Endothelial cell of hepatic sinusoid (primary cell): ENCODE measurements at regions not wholly inside any gene's neighbourhood (a gene's known extent, or its start where the extent isn't known, plus 50 kb on each side); places are given as distances from the start of the nearest gene placed in this dataset.
"Not testable (repeated sequence)": the region's sequence is repeated elsewhere in the genome, so short reads cannot be mapped to it uniquely, and the experiment has no call there.

Experiments
- in situ Hi-C: cut with HindIII; loops from 2 replicates; pipeline ENCODE4 v1.10.0; 2017; ENCODE audit warnings: low sequenced_read_pairs

DNA sequence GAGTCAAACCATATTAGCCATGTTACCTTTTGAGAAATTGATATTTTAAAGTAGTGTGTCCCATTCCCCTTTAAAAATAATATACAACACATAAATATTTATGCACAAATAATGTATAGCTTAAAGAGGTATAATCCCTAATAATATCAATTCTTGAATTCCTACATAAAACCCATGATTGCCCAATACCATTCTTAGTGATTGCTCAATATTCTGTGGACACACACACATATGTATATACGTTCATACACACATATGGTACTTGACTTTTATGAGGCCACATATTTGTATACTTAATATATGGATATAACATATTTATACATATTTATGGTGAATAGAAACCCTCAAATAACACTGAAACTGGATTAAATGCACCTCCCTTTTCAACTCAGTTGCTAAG lies 367.4 kb downstream of the ZBBX start:
- in situ Hi-C loops = no loop called here

DNA sequence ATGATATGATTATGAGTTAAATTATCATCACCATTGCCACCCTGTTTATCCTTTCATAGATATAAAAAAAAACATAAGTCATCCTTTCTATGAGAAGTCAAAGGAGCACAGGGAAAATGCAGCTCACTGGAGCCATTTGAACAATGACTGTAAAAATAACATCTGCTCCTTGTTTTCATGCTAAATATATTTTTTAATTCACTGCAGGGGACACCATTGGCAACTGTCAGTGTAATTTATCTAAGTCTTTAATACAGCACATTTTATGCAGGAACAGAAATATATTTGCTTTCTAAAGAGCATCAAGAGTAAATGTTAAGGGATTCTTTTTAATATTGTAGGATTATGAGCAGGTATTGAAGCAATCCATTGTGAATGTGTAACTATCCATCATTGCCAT lies 371.3 kb downstream of the ZBBX start:
- in situ Hi-C loops = no loop called here

DNA sequence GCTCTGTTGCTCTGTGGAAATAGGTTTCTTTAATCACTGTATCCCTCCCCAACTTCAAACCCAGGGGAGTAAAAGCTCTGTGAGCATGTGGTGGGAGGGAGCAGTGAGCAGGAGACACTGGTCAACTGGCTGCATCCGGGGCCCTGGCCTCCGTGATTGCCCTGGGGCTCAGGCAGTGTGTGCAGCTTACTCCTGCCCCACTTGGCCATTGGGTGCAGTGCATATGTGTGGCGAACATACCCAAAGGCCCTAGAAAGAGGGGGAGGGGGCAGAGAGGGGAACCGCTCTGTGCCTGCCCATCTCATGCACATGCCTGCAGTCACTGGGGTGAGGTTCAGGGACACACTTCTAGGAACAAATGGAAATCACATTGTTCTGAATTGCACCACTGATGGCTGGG lies 378.7 kb downstream of the ZBBX start:
- in situ Hi-C loops = no loop called here

DNA sequence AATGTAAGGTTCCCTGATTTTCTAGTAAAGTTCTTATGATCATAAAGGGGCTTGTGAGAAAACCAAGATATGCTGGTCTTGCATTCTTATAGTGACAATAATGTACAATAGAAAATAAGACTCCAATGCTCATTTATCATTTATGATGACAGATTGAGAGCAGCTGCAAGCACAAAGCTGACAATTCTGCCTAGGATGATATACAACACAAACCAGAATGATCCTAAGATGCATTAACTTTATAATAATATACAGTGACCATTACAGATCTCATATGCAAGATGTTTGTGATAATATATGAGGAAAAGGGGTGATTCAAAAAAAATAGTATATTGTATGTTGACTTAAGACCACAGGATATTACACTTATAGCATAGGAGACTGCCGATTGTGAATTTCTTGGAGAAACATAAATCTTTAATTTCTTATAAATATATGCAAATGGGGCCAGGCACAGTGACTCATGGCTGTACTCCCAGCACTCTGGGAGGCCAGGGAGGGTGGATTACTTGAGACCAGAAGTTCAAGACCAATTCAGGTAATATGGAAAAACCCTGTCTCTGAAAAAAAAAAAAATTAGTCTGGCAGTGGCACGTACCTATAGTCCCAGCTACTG lies 387.0 kb downstream of the ZBBX start:
- in situ Hi-C loops = no loop called here

DNA sequence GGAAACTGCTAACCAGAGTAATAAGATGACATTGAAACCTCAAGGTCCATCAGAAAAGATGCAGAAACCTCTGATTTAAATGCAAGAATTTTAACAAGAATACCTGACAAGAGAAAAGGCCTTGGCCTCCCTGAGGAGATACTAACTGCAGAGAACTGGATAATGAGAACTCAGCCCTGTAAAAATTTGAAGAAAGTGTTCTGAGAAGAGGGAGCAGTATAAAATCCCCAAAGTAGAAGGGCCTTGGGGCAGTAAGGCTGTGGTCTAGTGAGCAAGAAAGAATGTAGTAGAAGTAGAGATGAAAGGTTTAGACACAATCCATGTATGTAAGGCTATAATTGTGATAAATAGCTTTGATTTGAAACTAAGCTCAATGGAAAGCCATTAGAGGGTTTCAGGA lies 394.1 kb downstream of the ZBBX start:
- in situ Hi-C loops = no loop called here

DNA sequence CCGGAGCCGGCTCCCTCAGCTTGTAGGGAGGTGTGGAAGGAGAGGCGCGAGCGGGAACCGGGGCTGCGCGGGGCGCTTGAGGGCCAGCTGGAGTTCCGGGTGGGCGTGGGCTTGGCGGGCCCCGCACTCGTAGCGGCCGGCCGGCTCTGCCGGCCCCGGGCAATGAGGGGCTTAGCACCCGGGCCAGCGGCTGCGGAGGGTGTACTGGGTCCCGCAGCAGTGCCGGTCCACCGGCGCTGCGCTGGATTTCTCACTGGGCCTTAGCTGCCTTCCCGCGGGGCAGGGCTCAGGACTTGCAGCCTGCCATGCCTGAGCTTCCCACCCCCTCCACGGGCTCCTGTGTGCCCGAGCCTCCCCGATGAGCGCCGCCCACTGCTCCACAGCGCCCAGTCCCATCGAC lies 404.3 kb downstream of the ZBBX start:
- in situ Hi-C loops = not testable (repeated sequence)

DNA sequence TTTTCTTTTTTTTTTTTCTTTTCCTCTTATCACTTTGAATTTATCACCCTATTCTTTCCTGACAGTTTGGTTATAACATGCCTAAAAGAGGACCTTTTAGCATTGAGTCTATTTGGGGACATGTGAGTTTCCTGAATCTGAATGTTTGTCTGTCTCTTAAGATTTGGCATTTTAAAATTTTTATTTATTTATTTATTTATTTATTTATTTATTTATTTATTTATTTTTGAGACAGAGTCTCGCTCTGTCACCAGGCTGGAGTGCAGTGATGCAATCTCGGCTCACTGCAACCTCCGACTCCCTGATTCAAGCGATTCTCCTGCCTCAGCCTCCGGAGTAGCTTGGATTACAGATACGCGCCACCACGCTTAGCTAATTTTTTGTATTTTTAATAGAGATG lies 412.4 kb downstream of the ZBBX start:
- in situ Hi-C loops = not testable (repeated sequence)

DNA sequence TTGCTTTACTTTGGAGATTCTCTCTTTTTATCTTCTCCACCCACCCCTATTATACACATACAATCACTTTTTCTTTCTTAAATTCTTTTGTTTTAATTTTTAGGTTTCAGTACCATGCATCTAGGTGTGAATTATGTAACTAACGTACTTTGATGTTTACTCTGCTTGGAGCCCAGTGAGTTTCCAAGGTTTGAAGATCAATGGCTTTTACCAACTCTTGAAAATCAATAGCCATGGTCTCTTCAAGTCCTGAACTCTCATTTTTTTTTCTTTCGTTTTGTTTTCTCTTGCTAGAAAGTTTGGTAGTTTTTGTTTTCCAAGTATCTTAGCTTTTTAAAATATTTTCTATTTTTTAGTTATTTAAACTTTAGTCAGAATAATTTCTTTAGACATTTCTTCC lies 417.2 kb downstream of the ZBBX start:
- in situ Hi-C loops = no loop called here

DNA sequence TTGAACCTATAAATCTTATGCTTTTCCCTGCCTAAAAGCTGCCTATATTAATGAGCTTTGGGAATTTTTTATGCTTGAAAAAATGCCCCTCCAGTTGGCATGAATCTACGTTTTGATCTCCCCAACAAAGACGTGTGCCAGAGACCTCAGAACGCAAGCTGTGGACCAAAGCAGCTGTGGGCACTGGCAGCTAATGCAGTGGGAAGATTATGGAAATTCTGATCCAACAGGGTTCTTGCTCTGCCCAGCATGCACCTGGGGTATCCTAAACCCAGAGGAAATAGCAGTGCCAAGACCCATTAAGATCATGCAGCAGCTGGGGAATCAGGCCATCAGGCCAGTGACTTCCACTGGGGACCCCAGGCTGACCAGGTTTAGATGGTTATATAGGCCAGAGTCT lies 423.0 kb downstream of the ZBBX start:
- in situ Hi-C loops = no loop called here

DNA sequence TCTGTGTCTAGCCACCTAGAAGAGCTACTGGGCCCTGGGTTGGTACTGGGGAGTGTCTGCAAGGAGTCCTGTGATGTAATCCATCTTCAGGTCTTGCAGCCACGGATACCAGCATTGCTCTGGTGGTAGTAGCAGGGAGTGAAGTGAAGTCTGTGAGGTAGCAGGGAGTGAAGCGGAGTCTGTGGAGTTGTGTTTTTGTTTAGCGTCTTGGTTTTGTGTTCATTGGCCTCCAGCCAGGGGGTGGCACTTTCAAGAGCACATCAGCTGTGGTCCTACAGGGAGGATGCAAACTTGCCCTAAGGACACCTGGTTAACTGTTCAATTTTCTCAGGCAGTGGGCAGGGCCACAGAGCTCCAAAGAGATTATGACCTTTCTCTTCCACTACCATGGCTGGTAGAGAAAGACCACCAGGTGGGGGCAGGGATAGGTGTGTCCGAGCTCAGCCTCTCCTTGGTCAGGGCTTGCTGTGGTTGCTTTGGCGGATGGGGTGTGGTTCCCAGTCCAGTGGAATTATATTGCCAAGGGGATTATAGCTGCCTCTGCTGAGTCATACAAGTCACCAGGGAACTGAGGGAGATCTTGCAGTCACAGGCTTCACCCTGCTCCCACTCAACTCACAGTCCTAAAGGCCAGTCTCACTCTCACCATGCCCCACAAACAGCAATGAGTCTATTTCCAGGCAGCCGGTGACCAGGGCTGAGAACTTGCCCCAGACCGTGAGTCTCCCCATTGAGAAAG lies 424.7 kb downstream of the ZBBX start:
- in situ Hi-C loops = no loop called here

DNA sequence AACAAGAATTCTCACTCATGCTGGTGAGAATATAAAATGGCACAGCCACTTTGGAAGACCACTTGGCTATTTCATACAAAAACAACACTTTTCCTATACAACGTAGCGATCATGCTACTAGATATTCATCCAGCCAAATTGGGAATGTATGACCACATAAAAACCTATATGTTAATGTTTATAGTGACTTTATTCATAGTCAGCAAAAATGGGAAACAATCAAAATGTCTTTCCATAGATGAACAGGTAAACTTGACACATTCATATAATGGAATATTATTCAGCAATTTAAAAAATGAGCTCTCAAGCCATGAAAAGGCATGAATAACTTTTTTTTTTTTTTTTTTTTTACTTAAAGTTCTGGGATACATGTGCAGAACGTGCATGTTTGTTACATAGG lies 445.2 kb downstream of the ZBBX start:
- in situ Hi-C loops = no loop called here

DNA sequence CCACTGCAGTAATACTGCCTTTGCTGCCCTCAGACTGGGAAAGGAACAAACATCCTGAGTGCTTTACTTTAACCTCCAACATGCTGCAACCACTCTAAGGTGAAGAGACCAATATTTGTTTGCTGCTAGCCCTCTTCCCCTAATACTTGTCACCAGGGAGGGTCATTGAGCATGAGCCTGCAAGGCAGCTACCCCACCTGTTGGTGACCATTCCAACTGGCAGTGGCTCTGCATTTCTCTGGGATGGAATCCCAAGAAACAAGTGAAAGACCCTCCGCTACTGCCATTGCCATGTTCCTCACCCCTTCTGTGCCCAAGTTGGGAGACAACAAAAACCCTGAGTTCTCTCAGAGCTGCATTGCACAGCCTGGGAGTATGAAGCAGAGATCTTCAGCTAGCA lies 462.7 kb downstream of the ZBBX start:
- in situ Hi-C loops = no loop called here

DNA sequence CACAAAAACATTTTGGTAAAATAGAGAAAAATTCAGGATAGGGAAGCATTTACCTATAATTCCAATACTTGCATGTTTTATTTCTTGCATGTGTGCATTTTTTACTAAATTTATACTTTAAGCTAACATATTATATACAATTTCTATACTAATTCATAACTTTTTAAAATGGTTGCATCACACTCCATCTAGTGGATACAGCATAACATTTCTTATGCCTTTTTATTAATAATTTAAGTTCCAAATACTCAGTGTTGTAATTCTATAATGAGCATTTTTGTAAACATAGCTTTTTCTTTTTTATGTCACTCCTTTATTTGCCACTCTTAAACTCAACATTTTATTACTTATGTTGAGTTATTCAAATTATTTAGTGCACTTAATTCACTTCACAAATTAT lies 477.7 kb downstream of the ZBBX start:
- in situ Hi-C loops = no loop called here

DNA sequence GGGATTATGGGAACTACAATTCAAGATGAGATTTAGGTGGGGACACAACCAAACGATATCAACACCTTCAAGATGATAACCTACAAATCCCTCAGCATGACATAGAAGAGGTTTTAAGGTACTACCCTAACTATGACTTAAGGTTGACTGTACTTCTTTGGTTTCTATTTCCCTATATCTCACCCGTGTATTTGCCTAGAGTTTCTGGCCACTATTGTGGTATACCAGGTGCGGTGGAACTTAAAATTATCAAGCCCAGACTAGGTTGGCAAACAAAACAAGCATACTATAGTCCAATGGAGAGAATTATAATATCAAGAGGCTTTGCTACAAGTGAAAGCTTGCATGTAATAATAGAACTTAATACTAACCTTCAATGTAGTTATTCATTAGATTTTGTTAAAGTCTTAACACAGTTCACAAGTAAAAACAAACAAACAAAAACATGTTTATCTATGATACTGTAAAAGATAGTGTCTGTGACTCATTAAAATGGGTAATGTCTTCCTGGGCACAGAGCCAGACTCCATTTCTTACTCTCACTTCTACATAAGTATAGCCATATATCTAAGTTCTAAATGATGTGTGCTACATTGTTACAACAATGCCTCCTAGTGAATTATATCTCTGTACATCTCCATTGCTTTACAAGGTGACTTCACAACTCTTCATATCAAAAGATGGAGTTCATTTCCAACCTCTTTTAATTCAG lies 479.1 kb downstream of the ZBBX start:
- in situ Hi-C loops = no loop called here

DNA sequence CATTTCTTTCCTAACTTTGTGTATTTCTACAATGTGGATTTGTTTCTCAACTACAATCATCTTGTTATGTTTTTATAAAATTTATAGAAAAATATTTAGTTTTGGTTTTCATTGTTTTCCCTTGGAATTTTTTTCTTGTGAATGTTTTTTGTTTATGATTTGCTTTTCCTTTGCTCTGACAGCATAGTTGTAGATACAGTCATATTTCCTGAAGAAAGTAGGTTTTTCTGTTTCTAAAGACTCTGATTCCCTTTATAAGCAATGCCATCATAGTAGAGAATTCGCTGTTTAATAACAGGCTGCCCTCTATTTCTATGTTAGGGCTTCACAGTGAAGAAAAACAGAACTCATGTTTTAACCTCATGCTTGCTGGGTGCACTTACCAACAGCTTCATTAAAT lies 482.3 kb downstream of the ZBBX start:
- in situ Hi-C loops = no loop called here

DNA sequence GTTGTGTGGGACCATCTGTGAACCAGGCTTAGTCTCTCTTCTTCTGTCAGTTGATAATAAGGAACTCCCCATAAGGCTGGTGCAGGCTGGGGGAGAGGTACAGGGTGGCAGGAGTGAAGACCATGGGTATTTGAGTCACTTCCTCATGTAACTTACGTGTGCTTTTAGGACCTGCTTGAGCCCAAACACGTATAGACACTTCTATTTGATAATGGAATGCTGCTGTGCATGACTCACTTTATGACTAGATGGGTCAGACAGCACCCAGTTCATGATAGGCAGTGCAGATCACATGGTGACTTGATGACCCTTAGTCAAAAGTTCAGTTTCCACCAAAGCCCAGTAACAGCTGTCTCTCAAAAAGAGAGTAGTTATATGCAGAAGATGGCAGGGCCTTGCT lies 490.9 kb downstream of the ZBBX start:
- in situ Hi-C loops = no loop called here

DNA sequence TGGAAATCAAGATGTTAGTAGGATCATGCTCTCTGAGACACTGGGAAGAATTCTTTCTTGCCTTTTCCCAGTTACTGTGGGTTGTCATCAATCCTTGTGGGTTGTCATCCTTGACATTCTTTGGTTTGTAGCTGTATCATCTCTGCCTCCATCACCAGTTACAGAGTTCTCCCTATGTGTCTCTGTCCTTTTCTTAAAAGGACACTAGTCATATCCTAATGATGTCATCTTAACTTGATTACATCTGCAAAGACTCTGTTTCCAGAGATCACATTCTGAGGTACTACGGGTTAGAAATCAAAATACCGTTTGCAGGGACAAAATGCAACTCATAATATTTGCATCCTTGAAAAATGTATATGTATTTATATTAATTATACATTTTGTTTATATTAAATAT lies 500.4 kb downstream of the ZBBX start:
- in situ Hi-C loops = no loop called here

DNA sequence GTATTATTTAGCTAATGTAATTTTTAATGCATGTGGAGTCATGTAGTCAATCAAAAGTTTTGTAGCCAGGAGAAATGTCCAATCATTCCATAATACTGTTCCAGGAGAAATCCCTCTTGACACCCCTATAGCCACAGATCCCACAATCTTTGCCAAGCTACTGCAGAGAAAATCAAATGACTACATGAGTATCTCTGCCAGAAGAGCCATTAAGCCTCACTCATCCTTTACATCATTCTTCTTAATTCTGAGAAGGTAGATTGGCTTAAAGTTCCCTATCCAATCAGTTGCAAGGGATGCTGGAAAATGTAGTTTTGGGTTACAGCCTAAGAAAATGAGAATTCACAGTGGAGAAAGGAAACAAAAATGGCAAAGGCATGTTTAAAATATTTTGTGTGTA lies 502.1 kb downstream of the ZBBX start:
- in situ Hi-C loops = no loop called here

DNA sequence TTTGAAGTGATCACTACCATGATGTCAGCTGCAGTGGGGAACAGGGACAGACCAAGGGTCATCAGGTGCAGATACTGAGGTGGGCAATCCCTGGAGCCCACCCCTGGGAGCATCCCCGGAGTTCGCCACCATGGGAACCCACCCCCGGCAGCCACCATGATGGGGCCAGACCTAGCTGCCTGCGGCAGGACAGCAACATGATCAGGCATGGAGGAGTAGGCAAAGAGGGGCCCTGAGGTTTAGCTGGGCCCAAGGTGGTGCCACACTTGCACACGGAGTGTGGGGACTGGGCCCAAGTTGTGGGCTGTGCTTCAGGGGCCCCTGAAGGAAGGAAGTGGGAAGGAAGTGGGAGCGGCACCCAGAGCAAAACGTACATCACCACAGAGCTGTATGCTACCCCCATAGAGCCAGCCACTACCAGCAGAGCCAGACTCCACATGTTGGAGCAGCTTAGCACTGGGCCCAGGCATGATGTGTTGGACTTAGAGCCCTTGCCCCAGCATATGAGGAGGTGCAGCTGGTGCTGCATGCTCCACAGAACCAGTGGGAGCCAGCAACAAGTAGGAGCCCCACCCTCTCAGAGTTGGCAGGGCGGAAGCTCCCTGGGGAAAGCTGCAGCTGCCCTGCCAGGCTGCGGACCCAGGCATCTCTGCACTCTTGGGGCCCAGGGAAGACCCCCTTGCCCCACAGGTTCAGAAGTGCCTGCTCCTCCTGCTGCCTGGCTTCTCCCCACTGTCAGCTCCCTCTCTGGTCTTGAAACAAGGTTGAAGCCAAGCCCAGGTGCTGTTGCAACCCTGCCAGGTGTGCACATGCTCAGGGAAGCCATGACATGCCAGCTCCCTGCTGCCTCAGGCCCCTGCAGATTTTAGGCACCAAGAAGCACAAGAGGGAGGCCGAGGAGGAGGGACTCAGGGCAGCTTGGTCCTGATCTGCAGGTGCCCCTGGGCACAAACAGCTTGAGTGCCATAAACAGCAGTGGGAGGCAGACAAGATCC lies 515.3 kb downstream of the ZBBX start:
- in situ Hi-C loops = no loop called here

DNA sequence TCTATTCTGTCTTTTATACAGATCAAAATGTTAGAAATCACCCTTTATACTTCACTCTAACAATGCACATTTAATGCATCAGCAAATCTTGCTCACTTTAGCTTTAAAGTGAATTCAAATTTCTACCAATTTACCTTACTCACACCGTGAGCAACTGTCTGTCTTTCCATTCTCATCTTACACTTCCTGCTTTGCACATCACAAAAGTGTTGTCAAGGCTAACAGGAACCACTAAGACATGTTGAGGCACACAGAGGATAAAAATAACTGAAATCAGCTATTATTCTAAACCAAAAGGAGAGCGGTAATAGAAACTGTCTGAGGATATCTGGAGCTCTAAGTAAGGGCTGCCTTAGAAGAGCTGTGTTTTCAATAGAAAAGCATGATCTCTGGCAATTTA lies 519.9 kb downstream of the ZBBX start:
- in situ Hi-C loops = no loop called here

DNA sequence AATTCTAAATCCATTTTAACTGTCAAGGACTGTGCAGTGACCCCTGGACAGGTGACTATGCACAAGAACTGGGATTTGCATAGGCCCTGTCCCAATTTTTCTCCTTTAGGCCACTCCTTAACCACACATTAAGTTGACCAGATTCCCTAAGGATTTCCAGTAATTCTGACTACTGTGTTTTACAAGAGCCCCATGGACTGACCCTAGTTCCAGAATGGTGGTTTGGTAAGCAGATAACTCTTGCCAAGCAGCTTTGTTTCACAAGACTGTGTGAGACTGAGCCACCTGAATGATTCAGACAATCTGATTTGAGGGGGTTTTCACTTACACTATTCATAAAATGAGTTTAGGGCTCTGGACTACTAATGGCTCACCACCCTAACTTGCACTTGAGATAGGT lies 535.8 kb downstream of the ZBBX start:
- in situ Hi-C loops = no loop called here
